GM23338 (cell line): ENCODE measurements at regions not wholly inside any gene's neighbourhood (a gene's known extent, or its start where the extent isn't known, plus 50 kb on each side); places are given as distances from the start of the nearest gene placed in this dataset.

ENCODE experiments used
- CREB1 ChIP-seq: fragments of 250-450 bp; sonication (Bioruptor Pico); IDR thresholded peaks from 2 replicates; pipeline ENCODE4 v1.5.0; 2020; ENCODE audit warnings: low read depth, mild to moderate bottlenecking, moderate library complexity
- EZH2 ChIP-seq: fragments of 200-600 bp; sonication (generic); IDR thresholded peaks from one replicate; pipeline ENCODE4 v1.8.0; 2017; ENCODE audit warnings: antibody characterized with exemption, mild to moderate bottlenecking, low read depth; ENCODE audit not compliant: unreplicated experiment
- EZH2phosphoT487 ChIP-seq: fragments of 200-600 bp; sonication (generic); IDR thresholded peaks from one replicate; pipeline ENCODE4 v1.8.1; 2018; ENCODE audit warnings: antibody characterized with exemption; ENCODE audit not compliant: unreplicated experiment
- JUNB ChIP-seq: IDR thresholded peaks from one replicate; pipeline ENCODE4 v1.6.1; 2016; ENCODE audit warnings: antibody characterized with exemption; ENCODE audit not compliant: unreplicated experiment
- POLR2AphosphoS5 ChIP-seq: IDR thresholded peaks from 2 replicates; pipeline ENCODE4 v1.6.1; 2016; ENCODE audit warnings: antibody characterized with exemption, low read depth
- ZNF114 ChIP-seq: fragments of 250-450 bp; sonication (Bioruptor Pico); IDR thresholded peaks from 2 replicates; pipeline ENCODE4 v1.5.0; 2020; ENCODE audit warnings: mild to moderate bottlenecking, moderate library complexity
- ZNF331 ChIP-seq: fragments of 250-450 bp; sonication (Bioruptor Pico); IDR thresholded peaks from 2 replicates; pipeline ENCODE4 v1.5.0; 2020; ENCODE audit warnings: low read depth, mild to moderate bottlenecking, moderate library complexity
- TF ChIP-seq, protein P1 (sequence below), 2 experiments: fragments of 200-600 bp in 1 of 2; sonication (generic) in 1 of 2; conservative IDR thresholded peaks; 2 replicates each; pipeline versions ENCODE4 v1.5.1 to v1.6.1; 2016 to 2017; ENCODE audit warnings: antibody characterized with exemption in 2 of 2, low read depth in 2 of 2, mild to moderate bottlenecking in 2 of 2, moderate library complexity in 1 of 2
- TF ChIP-seq, protein P2 (sequence below): IDR thresholded peaks from one replicate; pipeline ENCODE4 v1.6.1; 2018; ENCODE audit warnings: antibody characterized with exemption; ENCODE audit not compliant: unreplicated experiment
- TF ChIP-seq, protein P3 (sequence below): fragments of 250-450 bp; sonication (Bioruptor Pico); IDR thresholded peaks from 2 replicates; pipeline ENCODE4 v1.5.0; 2020; ENCODE audit warnings: mild to moderate bottlenecking, moderate library complexity
- TF ChIP-seq, protein P4 (sequence below): IDR thresholded peaks from 2 replicates; pipeline ENCODE4 v1.6.1; 2016; ENCODE audit warnings: antibody characterized with exemption

DNA sequence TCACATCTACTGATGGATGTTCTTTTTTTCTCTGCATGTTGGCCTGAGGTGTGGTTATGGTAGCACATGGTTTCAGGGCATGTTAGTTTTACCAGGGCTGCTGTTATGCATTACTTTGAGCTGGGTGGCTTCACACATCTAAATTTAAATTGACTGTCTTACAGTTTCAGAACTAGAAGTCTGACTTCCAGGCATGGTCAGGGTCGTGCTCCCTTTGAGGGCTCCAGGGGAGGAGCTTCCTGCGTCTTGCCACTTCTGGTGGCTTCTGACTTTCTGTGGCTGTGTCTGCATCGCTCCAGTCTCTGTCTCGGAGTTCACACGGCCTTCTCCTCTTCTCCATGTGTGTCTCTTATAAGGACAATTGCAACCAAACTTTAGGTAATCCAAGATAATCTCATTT is 143.9 kb downstream of the GALR1 start:
- no peak for TF ChIP-seq POLR2AphosphoS5
- TF ChIP-seq EZH2 = no peak
- TF ChIP-seq CREB1 = no peak
- TF ChIP-seq, protein P1, sequence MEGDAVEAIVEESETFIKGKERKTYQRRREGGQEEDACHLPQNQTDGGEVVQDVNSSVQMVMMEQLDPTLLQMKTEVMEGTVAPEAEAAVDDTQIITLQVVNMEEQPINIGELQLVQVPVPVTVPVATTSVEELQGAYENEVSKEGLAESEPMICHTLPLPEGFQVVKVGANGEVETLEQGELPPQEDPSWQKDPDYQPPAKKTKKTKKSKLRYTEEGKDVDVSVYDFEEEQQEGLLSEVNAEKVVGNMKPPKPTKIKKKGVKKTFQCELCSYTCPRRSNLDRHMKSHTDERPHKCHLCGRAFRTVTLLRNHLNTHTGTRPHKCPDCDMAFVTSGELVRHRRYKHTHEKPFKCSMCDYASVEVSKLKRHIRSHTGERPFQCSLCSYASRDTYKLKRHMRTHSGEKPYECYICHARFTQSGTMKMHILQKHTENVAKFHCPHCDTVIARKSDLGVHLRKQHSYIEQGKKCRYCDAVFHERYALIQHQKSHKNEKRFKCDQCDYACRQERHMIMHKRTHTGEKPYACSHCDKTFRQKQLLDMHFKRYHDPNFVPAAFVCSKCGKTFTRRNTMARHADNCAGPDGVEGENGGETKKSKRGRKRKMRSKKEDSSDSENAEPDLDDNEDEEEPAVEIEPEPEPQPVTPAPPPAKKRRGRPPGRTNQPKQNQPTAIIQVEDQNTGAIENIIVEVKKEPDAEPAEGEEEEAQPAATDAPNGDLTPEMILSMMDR (conservative IDR thresholded peaks at IDR 0.05; ENCODE audit: low read depth in 2 of 2) = no peak
- TF ChIP-seq ZNF114 (CRISPR knock-in tag) = no peak
- no peak for TF ChIP-seq EZH2phosphoT487
- TF ChIP-seq, protein P2, sequence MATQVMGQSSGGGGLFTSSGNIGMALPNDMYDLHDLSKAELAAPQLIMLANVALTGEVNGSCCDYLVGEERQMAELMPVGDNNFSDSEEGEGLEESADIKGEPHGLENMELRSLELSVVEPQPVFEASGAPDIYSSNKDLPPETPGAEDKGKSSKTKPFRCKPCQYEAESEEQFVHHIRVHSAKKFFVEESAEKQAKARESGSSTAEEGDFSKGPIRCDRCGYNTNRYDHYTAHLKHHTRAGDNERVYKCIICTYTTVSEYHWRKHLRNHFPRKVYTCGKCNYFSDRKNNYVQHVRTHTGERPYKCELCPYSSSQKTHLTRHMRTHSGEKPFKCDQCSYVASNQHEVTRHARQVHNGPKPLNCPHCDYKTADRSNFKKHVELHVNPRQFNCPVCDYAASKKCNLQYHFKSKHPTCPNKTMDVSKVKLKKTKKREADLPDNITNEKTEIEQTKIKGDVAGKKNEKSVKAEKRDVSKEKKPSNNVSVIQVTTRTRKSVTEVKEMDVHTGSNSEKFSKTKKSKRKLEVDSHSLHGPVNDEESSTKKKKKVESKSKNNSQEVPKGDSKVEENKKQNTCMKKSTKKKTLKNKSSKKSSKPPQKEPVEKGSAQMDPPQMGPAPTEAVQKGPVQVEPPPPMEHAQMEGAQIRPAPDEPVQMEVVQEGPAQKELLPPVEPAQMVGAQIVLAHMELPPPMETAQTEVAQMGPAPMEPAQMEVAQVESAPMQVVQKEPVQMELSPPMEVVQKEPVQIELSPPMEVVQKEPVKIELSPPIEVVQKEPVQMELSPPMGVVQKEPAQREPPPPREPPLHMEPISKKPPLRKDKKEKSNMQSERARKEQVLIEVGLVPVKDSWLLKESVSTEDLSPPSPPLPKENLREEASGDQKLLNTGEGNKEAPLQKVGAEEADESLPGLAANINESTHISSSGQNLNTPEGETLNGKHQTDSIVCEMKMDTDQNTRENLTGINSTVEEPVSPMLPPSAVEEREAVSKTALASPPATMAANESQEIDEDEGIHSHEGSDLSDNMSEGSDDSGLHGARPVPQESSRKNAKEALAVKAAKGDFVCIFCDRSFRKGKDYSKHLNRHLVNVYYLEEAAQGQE = no peak
- TF ChIP-seq, protein P3, sequence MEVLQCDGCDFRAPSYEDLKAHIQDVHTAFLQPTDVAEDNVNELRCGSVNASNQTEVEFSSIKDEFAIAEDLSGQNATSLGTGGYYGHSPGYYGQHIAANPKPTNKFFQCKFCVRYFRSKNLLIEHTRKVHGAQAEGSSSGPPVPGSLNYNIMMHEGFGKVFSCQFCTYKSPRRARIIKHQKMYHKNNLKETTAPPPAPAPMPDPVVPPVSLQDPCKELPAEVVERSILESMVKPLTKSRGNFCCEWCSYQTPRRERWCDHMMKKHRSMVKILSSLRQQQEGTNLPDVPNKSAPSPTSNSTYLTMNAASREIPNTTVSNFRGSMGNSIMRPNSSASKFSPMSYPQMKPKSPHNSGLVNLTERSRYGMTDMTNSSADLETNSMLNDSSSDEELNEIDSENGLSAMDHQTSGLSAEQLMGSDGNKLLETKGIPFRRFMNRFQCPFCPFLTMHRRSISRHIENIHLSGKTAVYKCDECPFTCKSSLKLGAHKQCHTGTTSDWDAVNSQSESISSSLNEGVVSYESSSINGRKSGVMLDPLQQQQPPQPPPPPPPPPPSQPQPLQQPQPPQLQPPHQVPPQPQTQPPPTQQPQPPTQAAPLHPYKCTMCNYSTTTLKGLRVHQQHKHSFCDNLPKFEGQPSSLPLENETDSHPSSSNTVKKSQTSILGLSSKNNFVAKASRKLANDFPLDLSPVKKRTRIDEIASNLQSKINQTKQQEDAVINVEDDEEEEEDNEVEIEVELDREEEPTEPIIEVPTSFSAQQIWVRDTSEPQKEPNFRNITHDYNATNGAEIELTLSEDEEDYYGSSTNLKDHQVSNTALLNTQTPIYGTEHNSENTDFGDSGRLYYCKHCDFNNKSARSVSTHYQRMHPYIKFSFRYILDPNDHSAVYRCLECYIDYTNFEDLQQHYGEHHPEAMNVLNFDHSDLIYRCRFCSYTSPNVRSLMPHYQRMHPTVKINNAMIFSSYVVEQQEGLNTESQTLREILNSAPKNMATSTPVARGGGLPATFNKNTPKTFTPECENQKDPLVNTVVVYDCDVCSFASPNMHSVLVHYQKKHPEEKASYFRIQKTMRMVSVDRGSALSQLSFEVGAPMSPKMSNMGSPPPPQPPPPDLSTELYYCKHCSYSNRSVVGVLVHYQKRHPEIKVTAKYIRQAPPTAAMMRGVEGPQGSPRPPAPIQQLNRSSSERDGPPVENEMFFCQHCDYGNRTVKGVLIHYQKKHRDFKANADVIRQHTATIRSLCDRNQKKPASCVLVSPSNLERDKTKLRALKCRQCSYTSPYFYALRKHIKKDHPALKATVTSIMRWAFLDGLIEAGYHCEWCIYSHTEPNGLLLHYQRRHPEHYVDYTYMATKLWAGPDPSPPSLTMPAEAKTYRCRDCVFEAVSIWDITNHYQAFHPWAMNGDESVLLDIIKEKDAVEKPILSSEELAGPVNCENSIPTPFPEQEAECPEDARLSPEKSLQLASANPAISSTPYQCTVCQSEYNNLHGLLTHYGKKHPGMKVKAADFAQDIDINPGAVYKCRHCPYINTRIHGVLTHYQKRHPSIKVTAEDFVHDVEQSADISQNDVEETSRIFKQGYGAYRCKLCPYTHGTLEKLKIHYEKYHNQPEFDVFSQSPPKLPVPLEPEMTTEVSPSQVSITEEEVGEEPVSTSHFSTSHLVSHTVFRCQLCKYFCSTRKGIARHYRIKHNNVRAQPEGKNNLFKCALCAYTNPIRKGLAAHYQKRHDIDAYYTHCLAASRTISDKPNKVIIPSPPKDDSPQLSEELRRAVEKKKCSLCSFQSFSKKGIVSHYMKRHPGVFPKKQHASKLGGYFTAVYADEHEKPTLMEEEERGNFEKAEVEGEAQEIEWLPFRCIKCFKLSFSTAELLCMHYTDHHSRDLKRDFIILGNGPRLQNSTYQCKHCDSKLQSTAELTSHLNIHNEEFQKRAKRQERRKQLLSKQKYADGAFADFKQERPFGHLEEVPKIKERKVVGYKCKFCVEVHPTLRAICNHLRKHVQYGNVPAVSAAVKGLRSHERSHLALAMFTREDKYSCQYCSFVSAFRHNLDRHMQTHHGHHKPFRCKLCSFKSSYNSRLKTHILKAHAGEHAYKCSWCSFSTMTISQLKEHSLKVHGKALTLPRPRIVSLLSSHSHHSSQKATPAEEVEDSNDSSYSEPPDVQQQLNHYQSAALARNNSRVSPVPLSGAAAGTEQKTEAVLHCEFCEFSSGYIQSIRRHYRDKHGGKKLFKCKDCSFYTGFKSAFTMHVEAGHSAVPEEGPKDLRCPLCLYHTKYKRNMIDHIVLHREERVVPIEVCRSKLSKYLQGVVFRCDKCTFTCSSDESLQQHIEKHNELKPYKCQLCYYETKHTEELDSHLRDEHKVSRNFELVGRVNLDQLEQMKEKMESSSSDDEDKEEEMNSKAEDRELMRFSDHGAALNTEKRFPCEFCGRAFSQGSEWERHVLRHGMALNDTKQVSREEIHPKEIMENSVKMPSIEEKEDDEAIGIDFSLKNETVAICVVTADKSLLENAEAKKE (CRISPR knock-in tag) = no peak
- TF ChIP-seq JUNB = no peak
- no peak for TF ChIP-seq ZNF331 (CRISPR knock-in tag)
- TF ChIP-seq, protein P4, sequence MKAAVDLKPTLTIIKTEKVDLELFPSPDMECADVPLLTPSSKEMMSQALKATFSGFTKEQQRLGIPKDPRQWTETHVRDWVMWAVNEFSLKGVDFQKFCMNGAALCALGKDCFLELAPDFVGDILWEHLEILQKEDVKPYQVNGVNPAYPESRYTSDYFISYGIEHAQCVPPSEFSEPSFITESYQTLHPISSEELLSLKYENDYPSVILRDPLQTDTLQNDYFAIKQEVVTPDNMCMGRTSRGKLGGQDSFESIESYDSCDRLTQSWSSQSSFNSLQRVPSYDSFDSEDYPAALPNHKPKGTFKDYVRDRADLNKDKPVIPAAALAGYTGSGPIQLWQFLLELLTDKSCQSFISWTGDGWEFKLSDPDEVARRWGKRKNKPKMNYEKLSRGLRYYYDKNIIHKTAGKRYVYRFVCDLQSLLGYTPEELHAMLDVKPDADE = no peak
